HepG2 (cell line): ENCODE measurements at regions not wholly inside any gene's neighbourhood (a gene's known extent, or its start where the extent isn't known, plus 50 kb on each side); places are given as distances from the start of the nearest gene placed in this dataset.
"Not testable (repeated sequence)": the region's sequence is repeated elsewhere in the genome, so short reads cannot be mapped to it uniquely, and the experiment has no call there.

Experiments used
- ATAC-seq: fragments of 200-7000 bp; cut with Tn5 transposase; 3 replicates; pipeline ENCODE4 v1.9.1; 2020; ENCODE audit warnings: mild to moderate bottlenecking, moderate library complexity
- BruUV-seq: library from RNA; stranded (reverse); fragments of 400-500 nt; replicated peaks from 2 replicates; lab custom pipeline; 2021; lab: Mats Ljungman, UMichigan
- CTCF ChIA-PET: fragments of 300-600 bp; formaldehyde crosslinking; extraction: SDS; loops from one replicate; lab custom pipeline; 2021; ENCODE audit warnings: low total read pairs, inconsistent platforms, low intra/inter-chr PET ratio; lab: Yijun Ruan, JAX
- POLR2A ChIA-PET: fragments of 350-600 bp; sonication (Branson Sonifier 250); formaldehyde crosslinking; loops from one replicate; lab custom pipeline; 2020; ENCODE audit warnings: antibody characterized with exemption, inconsistent platforms; lab: Yijun Ruan, JAX
- DNase-seq: peaks from one replicate; pipeline ENCODE4 v3.0.0-alpha.2; 2015; ENCODE audit warnings: low spot score
- FAIRE-seq: peaks from 3 replicates; lab custom pipeline; 2011; peaks lifted over from hg19 to GRCh38; lab: Jason Lieb, UNC
- H2AFZ ChIP-seq: one replicate; pipeline ENCODE4 v1.6.1; 2011; ENCODE audit warnings: low read length, inconsistent platforms
- H3K27ac ChIP-seq: fragments of 300-600 bp; 3 replicates; pipeline ENCODE4 v1.8.0; 2011; ENCODE audit warnings: mixed run types, mild to moderate bottlenecking, mixed read lengths, low read length, inconsistent platforms; ENCODE audit not compliant: insufficient read depth; ENCODE audit errors: extremely low read length
- H3K27me3 ChIP-seq, 2 experiments: fragments of 200-600 bp in 1 of 2; 2 replicates in 1 of 2; 3 replicates in 1 of 2; pipeline versions ENCODE4 v1.6.0 to v1.8.0; 2011; ENCODE audit warnings: low read length in 2 of 2, mild to moderate bottlenecking in 2 of 2, moderate library complexity in 2 of 2, inconsistent platforms in 1 of 2; ENCODE audit not compliant: insufficient read depth in 2 of 2, control insufficient read depth in 1 of 2
- H3K36me3 ChIP-seq, 2 experiments: fragments of 200-600 bp in 1 of 2; replicated peaks in 1 of 2; 2 replicates in 1 of 2; 3 replicates in 1 of 2; pipeline versions ENCODE4 v1.5.1 to v1.8.0; 2011; ENCODE audit warnings: low read length in 2 of 2, inconsistent platforms in 1 of 2; ENCODE audit not compliant: insufficient read depth in 2 of 2, control insufficient read depth in 1 of 2
- H3K4me1 ChIP-seq: 2 replicates; pipeline ENCODE4 v1.5.1; 2012; ENCODE audit warnings: low read length, inconsistent platforms; ENCODE audit not compliant: insufficient read depth
- H3K4me2 ChIP-seq: 2 replicates; pipeline ENCODE4 v1.6.0; 2011; ENCODE audit warnings: low read depth, low read length, inconsistent platforms
- H3K4me3 ChIP-seq, 3 experiments: fragments of 200-600 bp in 1 of 3; sonication (generic), shearing (Covaris generic) in 1 of 3; replicated peaks in 1 of 3; 2 replicates each; pipeline ENCODE4 v1.5.1; 2011 to 2016; ENCODE audit warnings: low read length in 3 of 3, inconsistent platforms in 2 of 3, low read depth in 2 of 3, mild to moderate bottlenecking in 2 of 3, control low read depth in 1 of 3, mixed read lengths in 1 of 3; ENCODE audit not compliant: insufficient read depth in 1 of 3
- H3K79me2 ChIP-seq: one replicate; pipeline ENCODE4 v1.6.1; 2011; ENCODE audit warnings: low read length, inconsistent platforms; ENCODE audit not compliant: insufficient read depth
- H3K9ac ChIP-seq: 2 replicates; pipeline ENCODE4 v1.6.0; 2011; ENCODE audit warnings: mild to moderate bottlenecking, low read depth, low read length, inconsistent platforms; ENCODE audit not compliant: insufficient read depth
- H3K9me3 ChIP-seq: 2 replicates; pipeline ENCODE4 v1.5.1; 2012; ENCODE audit warnings: mild to moderate bottlenecking, low read length
- H4K20me1 ChIP-seq: 2 replicates; pipeline ENCODE4 v1.6.0; 2011; ENCODE audit warnings: inconsistent platforms, mild to moderate bottlenecking, low read length, moderate library complexity; ENCODE audit not compliant: insufficient read depth
- KMT2B ChIP-seq: IDR thresholded peaks from 2 replicates; pipeline ENCODE4 v1.6.1; 2016; ENCODE audit warnings: missing genetic modification reagents, missing compliant biosample characterization
- NFIC ChIP-seq: IDR thresholded peaks from 2 replicates; pipeline ENCODE4 v1.6.1; 2012; ENCODE audit warnings: mild to moderate bottlenecking, low read length, inconsistent platforms
- ZNF121 ChIP-seq: sonication (generic); formaldehyde crosslinking; IDR thresholded peaks from 2 replicates; pipeline ENCODE4 v1.5.0; 2020; ENCODE audit warnings: mild to moderate bottlenecking, missing genetic modification reagents
- WGBS: methylation state at CpG from one replicate; pipeline ENCODE4 v1.1.6; 2017; ENCODE audit warnings: low lambda C conversion rate; 5-methylcytosine and 5-hydroxymethylcytosine counted together
- in situ Hi-C: cut with HindIII; loops from 2 replicates; pipeline ENCODE4 v1.10.0; 2017; ENCODE audit warnings: low pct_unique_long_range_greater_than_20kb; ENCODE audit not compliant: extremely low pct_ligation_motif_present
- intact Hi-C: fragments of 100-400 bp; cut with micrococcal nuclease; formaldehyde crosslinking; loops from one replicate; pipeline ENCODE4 v1.10.0; 2022; ENCODE audit not compliant: unreplicated experiment
- TF ChIP-seq, protein P1 (sequence below): sonication (generic); formaldehyde crosslinking; IDR thresholded peaks from 2 replicates; pipeline ENCODE4 v1.5.1; 2020; ENCODE audit warnings: missing genetic modification reagents, mild to moderate bottlenecking, borderline replicate concordance
- TF ChIP-seq, protein P2 (sequence below): sonication (generic); formaldehyde crosslinking; IDR thresholded peaks from 2 replicates; pipeline ENCODE4 v1.5.1; 2020; ENCODE audit warnings: mild to moderate bottlenecking, missing genetic modification reagents

DNA sequence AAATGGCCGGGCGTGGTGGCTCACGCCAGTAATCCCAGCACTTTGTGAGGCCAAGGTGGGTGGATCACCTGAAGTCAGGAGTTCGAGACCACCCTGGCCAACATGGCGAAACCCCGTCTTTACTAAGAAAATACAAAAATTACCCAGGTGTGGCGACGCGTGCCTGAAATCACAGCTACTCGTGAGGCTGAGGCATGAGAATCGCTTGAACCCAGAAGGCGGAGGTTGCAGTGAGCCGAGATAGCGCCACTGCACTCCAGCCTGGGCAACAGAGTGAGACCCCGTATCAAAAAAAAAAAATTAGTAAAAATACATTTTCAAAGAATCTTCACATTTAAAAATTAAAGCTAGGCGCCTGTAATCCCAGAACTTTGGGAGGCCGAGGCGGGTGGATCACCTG lies 125.6 kb upstream of the BTN3A2 start:
- CTCF ChIA-PET, ATAC-seq, in situ Hi-C loops, H3K79me2 ChIP-seq, BruUV-seq, H3K9ac ChIP-seq, POLR2A ChIA-PET, H3K4me2 ChIP-seq, H3K4me3 ChIP-seq, H3K9me3 ChIP-seq, H3K27ac ChIP-seq, H4K20me1 ChIP-seq, H2AFZ ChIP-seq, H3K36me3 ChIP-seq, intact Hi-C loops, DNase-seq, FAIRE-seq: not testable (repeated sequence)
- 81% methylated on average over 18 of the region's 18 CpGs for WGBS
- peaks cover 12% of the 10 kb centered on the region; the same call in 1 of the 2 replicates for H3K4me1 ChIP-seq
- peaks cover 0 to 12% of the 10 kb centered on the region in 2 experiments; a peak in 3 of 5 replicates for H3K27me3 ChIP-seq

DNA sequence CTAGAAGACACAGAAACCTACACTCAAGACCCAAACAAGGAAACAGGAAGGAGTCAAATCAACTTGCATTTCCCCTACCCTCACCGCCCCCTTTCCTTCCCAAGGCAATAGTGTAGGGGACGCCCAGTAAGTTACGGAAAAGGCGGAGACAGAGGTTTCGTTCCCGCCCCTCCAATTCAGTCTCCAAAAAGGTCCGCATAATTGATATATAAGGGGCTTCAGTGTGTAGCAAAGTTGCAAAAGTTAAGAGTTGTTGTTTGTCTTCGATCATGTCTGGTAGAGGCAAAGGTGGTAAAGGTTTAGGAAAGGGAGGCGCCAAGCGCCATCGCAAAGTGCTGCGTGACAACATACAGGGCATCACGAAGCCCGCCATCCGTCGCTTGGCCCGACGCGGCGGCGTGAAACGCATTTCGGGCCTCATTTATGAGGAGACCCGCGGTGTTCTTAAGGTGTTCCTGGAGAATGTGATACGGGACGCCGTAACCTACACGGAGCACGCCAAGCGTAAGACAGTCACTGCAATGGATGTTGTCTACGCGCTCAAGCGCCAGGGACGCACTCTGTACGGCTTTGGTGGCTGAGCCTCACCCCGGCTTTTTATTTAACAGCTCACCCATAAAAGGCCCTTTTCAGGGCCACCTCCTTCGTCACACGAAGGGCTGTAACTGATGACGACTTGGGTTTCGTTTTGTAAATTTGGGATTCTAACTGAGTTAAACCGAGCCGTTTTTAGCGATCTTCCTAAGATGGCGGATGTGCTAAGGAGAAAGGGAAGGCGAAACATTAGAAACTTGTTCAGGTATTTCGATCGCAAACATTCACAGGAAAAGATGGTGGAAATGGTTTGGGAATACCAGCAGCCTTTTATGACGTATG lies 124.6 kb upstream of the BTN3A2 start:
- Histone ChIP-seq H3K36me3 (no peaks in the 10 kb centered on the region), H3K27ac (no peak overlapping the region), H3K9me3 (no peaks in the 10 kb centered on the region), H3K79me2 (no peaks in the 10 kb centered on the region), H3K4me3 (no peak overlapping the region), H4K20me1 (no peaks in the 10 kb centered on the region), H3K9ac (no peak overlapping the region), H3K4me2 (no peak overlapping the region), H3K27me3 (peaks cover 0 to 3% of the 10 kb centered on the region in 2 experiments; a peak in 2 of 5 replicates), H2AFZ (no peak overlapping the region), H3K4me1 (peaks cover 2% of the 10 kb centered on the region; the same call in 1 of the 2 replicates)
- ChIA-PET POLR2A (no interaction called here), CTCF (no interaction called here)
- FAIRE-seq (no peak), ATAC-seq (no peak), DNase-seq (no peak)
- intact Hi-C loops (no loop called here), in situ Hi-C loops (no loop called here)
- whole genome bisulfite sequencing = 92% methylated on average over 49 of the region's 49 CpGs
- BruUV-seq = no TSS peak
- TF ChIP-seq KMT2B (CRISPR knock-in tag) (no peak), NFIC (no peak), ZNF121 (CRISPR knock-in tag) (no peak)
- TF ChIP-seq, protein P1, sequence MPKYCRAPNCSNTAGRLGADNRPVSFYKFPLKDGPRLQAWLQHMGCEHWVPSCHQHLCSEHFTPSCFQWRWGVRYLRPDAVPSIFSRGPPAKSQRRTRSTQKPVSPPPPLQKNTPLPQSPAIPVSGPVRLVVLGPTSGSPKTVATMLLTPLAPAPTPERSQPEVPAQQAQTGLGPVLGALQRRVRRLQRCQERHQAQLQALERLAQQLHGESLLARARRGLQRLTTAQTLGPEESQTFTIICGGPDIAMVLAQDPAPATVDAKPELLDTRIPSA = no peak
- TF ChIP-seq, protein P2, sequence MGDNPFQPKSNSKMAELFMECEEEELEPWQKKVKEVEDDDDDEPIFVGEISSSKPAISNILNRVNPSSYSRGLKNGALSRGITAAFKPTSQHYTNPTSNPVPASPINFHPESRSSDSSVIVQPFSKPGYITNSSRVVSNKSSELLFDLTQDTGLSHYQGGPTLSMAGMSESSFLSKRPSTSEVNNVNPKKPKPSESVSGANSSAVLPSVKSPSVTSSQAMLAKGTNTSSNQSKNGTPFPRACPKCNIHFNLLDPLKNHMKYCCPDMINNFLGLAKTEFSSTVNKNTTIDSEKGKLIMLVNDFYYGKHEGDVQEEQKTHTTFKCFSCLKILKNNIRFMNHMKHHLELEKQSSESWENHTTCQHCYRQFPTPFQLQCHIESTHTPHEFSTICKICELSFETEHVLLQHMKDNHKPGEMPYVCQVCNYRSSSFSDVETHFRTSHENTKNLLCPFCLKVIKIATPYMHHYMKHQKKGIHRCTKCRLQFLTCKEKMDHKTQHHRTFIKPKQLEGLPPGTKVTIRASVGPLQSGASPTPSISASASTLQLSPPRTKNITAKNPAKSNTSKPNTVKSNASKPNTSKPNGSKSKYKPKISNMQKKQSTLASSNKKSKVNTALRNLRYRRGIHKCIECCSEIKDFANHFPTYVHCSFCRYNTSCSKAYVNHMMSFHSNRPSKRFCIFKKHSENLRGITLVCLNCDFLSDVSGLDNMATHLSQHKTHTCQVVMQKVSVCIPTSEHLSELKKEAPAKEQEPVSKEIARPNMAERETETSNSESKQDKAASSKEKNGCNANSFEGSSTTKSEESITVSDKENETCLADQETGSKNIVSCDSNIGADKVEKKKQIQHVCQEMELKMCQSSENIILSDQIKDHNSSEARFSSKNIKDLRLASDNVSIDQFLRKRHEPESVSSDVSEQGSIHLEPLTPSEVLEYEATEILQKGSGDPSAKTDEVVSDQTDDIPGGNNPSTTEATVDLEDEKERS (CRISPR knock-in tag) = no peak
